ENCODE measurements at regions not wholly inside any gene's neighbourhood (a gene's known extent, or its start where the extent isn't known, plus 50 kb on each side); places are given as distances from the start of the nearest gene placed in this dataset.
"Not testable (repeated sequence)": the region's sequence is repeated elsewhere in the genome, so short reads cannot be mapped to it uniquely, and the experiment has no call there.

- TF ChIP-seq POLR2A, CTCF (IDR thresholded peaks at IDR 0.05): not testable (repeated sequence)
Measured at GRCh38 chr4:123183754-123184153, 212.8 kb upstream of the SPRY1 start.
